ENCODE measurements at regions not wholly inside any gene's neighbourhood (a gene's known extent, or its start where the extent isn't known, plus 50 kb on each side); places are given as distances from the start of the nearest gene placed in this dataset.

- no peaks in the 10 kb centered on the region for H3K9me3 ChIP-seq (ENCODE audit: control insufficient read depth, low read length)
- H3K27me3 ChIP-seq (replicated peaks; ENCODE audit: control insufficient read depth, insufficient read depth, low read length), result peaks cover 30% of the 10 kb centered on the region
- H3K9ac ChIP-seq (ENCODE audit: low read length), result no peak overlapping the region
- no peaks in the 10 kb centered on the region for H3K36me3 ChIP-seq (ENCODE audit: control insufficient read depth, insufficient read depth, low read length, severe bottlenecking)
- no peak overlapping the region for H3K4me3 ChIP-seq (ENCODE audit: low read length)
- H3K4me1 ChIP-seq (ENCODE audit: control insufficient read depth, insufficient read depth, low read length), result no peaks in the 10 kb centered on the region
- no peak for DNase-seq (ENCODE audit: low read depth)
Measured at GRCh38 chr2:217611626-217612127, 391.1 kb downstream of the TNS1 start.

- Histone ChIP-seq H3K4me3 (ENCODE audit: low read length) (no peak overlapping the region), H3K27me3 (replicated peaks; ENCODE audit: control insufficient read depth, insufficient read depth, low read length) (peaks cover 37% of the 10 kb centered on the region), H3K4me1 (ENCODE audit: control insufficient read depth, insufficient read depth, low read length) (no peaks in the 10 kb centered on the region), H3K9me3 (ENCODE audit: control insufficient read depth, low read length) (no peaks in the 10 kb centered on the region), H3K9ac (ENCODE audit: low read length) (no peak overlapping the region), H3K36me3 (ENCODE audit: control insufficient read depth, insufficient read depth, low read length, severe bottlenecking) (no peaks in the 10 kb centered on the region)
- DNase-seq (ENCODE audit: low read depth), result no peak
Measured at GRCh38 chr2:217611056-217611455, 391.7 kb downstream of the TNS1 start.

GRCh38 chr2:217610401-217610814 lies 392.4 kb downstream of the TNS1 start:
- Histone ChIP-seq H3K27me3 (replicated peaks; ENCODE audit: control insufficient read depth, insufficient read depth, low read length) (peaks cover 43% of the 10 kb centered on the region), H3K4me3 (ENCODE audit: low read length) (no peak overlapping the region), H3K36me3 (ENCODE audit: control insufficient read depth, insufficient read depth, low read length, severe bottlenecking) (no peaks in the 10 kb centered on the region), H3K9me3 (ENCODE audit: control insufficient read depth, low read length) (no peaks in the 10 kb centered on the region), H3K4me1 (ENCODE audit: control insufficient read depth, insufficient read depth, low read length) (no peaks in the 10 kb centered on the region), H3K9ac (ENCODE audit: low read length) (no peak overlapping the region)
- no peak for DNase-seq (ENCODE audit: low read depth)

GRCh38 chr2:217609952-217610351 lies 392.8 kb downstream of the TNS1 start:
- Histone ChIP-seq H3K9ac (ENCODE audit: low read length) (no peak overlapping the region), H3K27me3 (replicated peaks; ENCODE audit: control insufficient read depth, insufficient read depth, low read length) (peaks cover 48% of the 10 kb centered on the region), H3K9me3 (ENCODE audit: control insufficient read depth, low read length) (no peaks in the 10 kb centered on the region), H3K36me3 (ENCODE audit: control insufficient read depth, insufficient read depth, low read length, severe bottlenecking) (no peaks in the 10 kb centered on the region), H3K4me3 (ENCODE audit: low read length) (no peak overlapping the region), H3K4me1 (ENCODE audit: control insufficient read depth, insufficient read depth, low read length) (no peaks in the 10 kb centered on the region)
- DNase-seq (ENCODE audit: low read depth), result no peak

GRCh38 chr2:217606296-217606695 lies 396.5 kb downstream of the TNS1 start:
- peaks cover 61% of the 10 kb centered on the region for H3K27me3 ChIP-seq (replicated peaks; ENCODE audit: control insufficient read depth, insufficient read depth, low read length)
- H3K4me1 ChIP-seq (ENCODE audit: control insufficient read depth, insufficient read depth, low read length), result no peaks in the 10 kb centered on the region
- no peak for DNase-seq (ENCODE audit: low read depth)
- no peaks in the 10 kb centered on the region for H3K9me3 ChIP-seq (ENCODE audit: control insufficient read depth, low read length)
- H3K36me3 ChIP-seq (ENCODE audit: control insufficient read depth, insufficient read depth, low read length, severe bottlenecking), result no peaks in the 10 kb centered on the region
- H3K4me3 ChIP-seq (ENCODE audit: low read length), result no peak overlapping the region
- no peak overlapping the region for H3K9ac ChIP-seq (ENCODE audit: low read length)

GRCh38 chr2:217604527-217605194 lies 398.1 kb downstream of the TNS1 start:
- H3K4me1 ChIP-seq (ENCODE audit: control insufficient read depth, insufficient read depth, low read length), result no peaks in the 10 kb centered on the region
- no peaks in the 10 kb centered on the region for H3K36me3 ChIP-seq (ENCODE audit: control insufficient read depth, insufficient read depth, low read length, severe bottlenecking)
- no peak overlapping the region for H3K9ac ChIP-seq (ENCODE audit: low read length)
- no peak overlapping the region for H3K4me3 ChIP-seq (ENCODE audit: low read length)
- no peak for DNase-seq (ENCODE audit: low read depth)
- H3K9me3 ChIP-seq (ENCODE audit: control insufficient read depth, low read length), result no peaks in the 10 kb centered on the region
- H3K27me3 ChIP-seq (replicated peaks; ENCODE audit: control insufficient read depth, insufficient read depth, low read length), result peaks cover 64% of the 10 kb centered on the region

- no peak for DNase-seq (ENCODE audit: low read depth)
- no peak overlapping the region for H3K9ac ChIP-seq (ENCODE audit: low read length)
- no peaks in the 10 kb centered on the region for H3K9me3 ChIP-seq (ENCODE audit: control insufficient read depth, low read length)
- no peaks in the 10 kb centered on the region for H3K4me1 ChIP-seq (ENCODE audit: control insufficient read depth, insufficient read depth, low read length)
- peaks cover 62% of the 10 kb centered on the region for H3K27me3 ChIP-seq (replicated peaks; ENCODE audit: control insufficient read depth, insufficient read depth, low read length)
- no peaks in the 10 kb centered on the region for H3K36me3 ChIP-seq (ENCODE audit: control insufficient read depth, insufficient read depth, low read length, severe bottlenecking)
- no peak overlapping the region for H3K4me3 ChIP-seq (ENCODE audit: low read length)
Measured at GRCh38 chr2:217601601-217602000, 401.2 kb downstream of the TNS1 start.

GRCh38 chr2:217599906-217600305 lies 402.9 kb downstream of the TNS1 start:
- Histone ChIP-seq H3K9me3 (ENCODE audit: control insufficient read depth, low read length) (no peaks in the 10 kb centered on the region), H3K9ac (ENCODE audit: low read length) (no peak overlapping the region), H3K27me3 (replicated peaks; ENCODE audit: control insufficient read depth, insufficient read depth, low read length) (peaks cover 53% of the 10 kb centered on the region), H3K36me3 (ENCODE audit: control insufficient read depth, insufficient read depth, low read length, severe bottlenecking) (no peaks in the 10 kb centered on the region), H3K4me3 (ENCODE audit: low read length) (no peak overlapping the region), H3K4me1 (ENCODE audit: control insufficient read depth, insufficient read depth, low read length) (no peaks in the 10 kb centered on the region)
- no peak for DNase-seq (ENCODE audit: low read depth)

GRCh38 chr2:217597681-217598080 lies 405.1 kb downstream of the TNS1 start:
- Histone ChIP-seq H3K4me3 (ENCODE audit: low read length) (no peak overlapping the region), H3K9ac (ENCODE audit: low read length) (no peak overlapping the region), H3K36me3 (ENCODE audit: control insufficient read depth, insufficient read depth, low read length, severe bottlenecking) (no peaks in the 10 kb centered on the region), H3K27me3 (replicated peaks; ENCODE audit: control insufficient read depth, insufficient read depth, low read length) (peaks cover 49% of the 10 kb centered on the region), H3K9me3 (ENCODE audit: control insufficient read depth, low read length) (no peaks in the 10 kb centered on the region), H3K4me1 (ENCODE audit: control insufficient read depth, insufficient read depth, low read length) (no peaks in the 10 kb centered on the region)
- DNase-seq (ENCODE audit: low read depth), result no peak

- Histone ChIP-seq H3K9ac (ENCODE audit: low read length) (no peak overlapping the region), H3K9me3 (ENCODE audit: control insufficient read depth, low read length) (no peaks in the 10 kb centered on the region), H3K27me3 (replicated peaks; ENCODE audit: control insufficient read depth, insufficient read depth, low read length) (peaks cover 49% of the 10 kb centered on the region), H3K36me3 (ENCODE audit: control insufficient read depth, insufficient read depth, low read length, severe bottlenecking) (no peaks in the 10 kb centered on the region), H3K4me3 (ENCODE audit: low read length) (no peak overlapping the region), H3K4me1 (ENCODE audit: control insufficient read depth, insufficient read depth, low read length) (no peaks in the 10 kb centered on the region)
- DNase-seq (ENCODE audit: low read depth), result no peak
Measured at GRCh38 chr2:217597145-217597544, 405.6 kb downstream of the TNS1 start.

GRCh38 chr2:217593732-217594131 lies 409.1 kb downstream of the TNS1 start:
- no peaks in the 10 kb centered on the region for H3K36me3 ChIP-seq (ENCODE audit: control insufficient read depth, insufficient read depth, low read length, severe bottlenecking)
- DNase-seq (ENCODE audit: low read depth), result no peak
- peaks cover 22% of the 10 kb centered on the region for H3K27me3 ChIP-seq (replicated peaks; ENCODE audit: control insufficient read depth, insufficient read depth, low read length)
- H3K4me3 ChIP-seq (ENCODE audit: low read length), result no peak overlapping the region
- peaks cover 2% of the 10 kb centered on the region for H3K9me3 ChIP-seq (ENCODE audit: control insufficient read depth, low read length)
- no peaks in the 10 kb centered on the region for H3K4me1 ChIP-seq (ENCODE audit: control insufficient read depth, insufficient read depth, low read length)
- H3K9ac ChIP-seq (ENCODE audit: low read length), result no peak overlapping the region

GRCh38 chr2:217588266-217588665 lies 414.5 kb downstream of the TNS1 start:
- no peaks in the 10 kb centered on the region for H3K36me3 ChIP-seq (ENCODE audit: control insufficient read depth, insufficient read depth, low read length, severe bottlenecking)
- H3K4me3 ChIP-seq (ENCODE audit: low read length), result no peak overlapping the region
- peak; percentile 19 for DNase-seq (ENCODE audit: low read depth)
- peaks cover 2% of the 10 kb centered on the region for H3K9me3 ChIP-seq (ENCODE audit: control insufficient read depth, low read length)
- peaks cover 7% of the 10 kb centered on the region for H3K27me3 ChIP-seq (replicated peaks; ENCODE audit: control insufficient read depth, insufficient read depth, low read length)
- no peaks in the 10 kb centered on the region for H3K4me1 ChIP-seq (ENCODE audit: control insufficient read depth, insufficient read depth, low read length)
- no peak overlapping the region for H3K9ac ChIP-seq (ENCODE audit: low read length)

All from adipocyte (in vitro differentiated cells).